ENCODE measurements at regions not wholly inside any gene's neighbourhood (a gene's known extent, or its start where the extent isn't known, plus 50 kb on each side); places are given as distances from the start of the nearest gene placed in this dataset.

- DNase-seq, result no peak
These were observed 186.7 kb upstream of the RBMS1 start for GRCh38 chr2:160680294-160680693.

- DNase-seq, result no peak
These were observed 187.4 kb upstream of the RBMS1 start for GRCh38 chr2:160680974-160681373.

- no peak for DNase-seq
These were observed 189.6 kb upstream of the RBMS1 start for GRCh38 chr2:160683206-160683605.

GRCh38 chr2:160687629-160688028, 194.0 kb upstream of the RBMS1 start:
- peak; percentile 16 for DNase-seq

- no peak for DNase-seq
These were observed 195.8 kb upstream of the RBMS1 start for GRCh38 chr2:160689441-160689840.

- DNase-seq, result no peak
These were observed 200.6 kb upstream of the RBMS1 start for GRCh38 chr2:160694221-160694620.

- DNase-seq, result no peak
These were observed 201.0 kb upstream of the RBMS1 start for GRCh38 chr2:160694631-160695030.

- no peak for DNase-seq
These were observed 201.9 kb upstream of the RBMS1 start for GRCh38 chr2:160695402-160696086.

- no peak for DNase-seq
These were observed 202.5 kb upstream of the RBMS1 start for GRCh38 chr2:160696087-160696452.

GRCh38 chr2:160697817-160698216, 204.2 kb upstream of the RBMS1 start:
- no peak for DNase-seq

GRCh38 chr2:160700021-160700814, 206.6 kb upstream of the RBMS1 start:
- DNase-seq, result no peak

- DNase-seq, result no peak
These were observed 208.2 kb upstream of the RBMS1 start for GRCh38 chr2:160701822-160702221.

- DNase-seq, result no peak
These were observed 209.1 kb upstream of the RBMS1 start for GRCh38 chr2:160702754-160703153.

- DNase-seq, result no peak
These were observed 210.3 kb upstream of the RBMS1 start for GRCh38 chr2:160703648-160704585.

GRCh38 chr2:160715428-160715827, 221.8 kb upstream of the RBMS1 start:
- DNase-seq, result peak; percentile 9

GRCh38 chr2:160719116-160719515, 225.5 kb upstream of the RBMS1 start:
- no peak for DNase-seq

- DNase-seq, result no peak
These were observed 226.5 kb upstream of the RBMS1 start for GRCh38 chr2:160720098-160720497.

- DNase-seq, result no peak
These were observed 227.8 kb upstream of the RBMS1 start for GRCh38 chr2:160721089-160722040.

GRCh38 chr2:160726046-160726445, 232.4 kb upstream of the RBMS1 start:
- DNase-seq, result no peak

GRCh38 chr2:160730296-160730995, 236.8 kb upstream of the RBMS1 start:
- DNase-seq, result no peak

- no peak for DNase-seq
These were observed 237.8 kb upstream of the RBMS1 start for GRCh38 chr2:160731415-160731814.

GRCh38 chr2:160731856-160732255, 238.2 kb upstream of the RBMS1 start:
- DNase-seq, result no peak
